ENCODE measurements at regions not wholly inside any gene's neighbourhood (a gene's known extent, or its start where the extent isn't known, plus 50 kb on each side); places are given as distances from the start of the nearest gene placed in this dataset.

DNA sequence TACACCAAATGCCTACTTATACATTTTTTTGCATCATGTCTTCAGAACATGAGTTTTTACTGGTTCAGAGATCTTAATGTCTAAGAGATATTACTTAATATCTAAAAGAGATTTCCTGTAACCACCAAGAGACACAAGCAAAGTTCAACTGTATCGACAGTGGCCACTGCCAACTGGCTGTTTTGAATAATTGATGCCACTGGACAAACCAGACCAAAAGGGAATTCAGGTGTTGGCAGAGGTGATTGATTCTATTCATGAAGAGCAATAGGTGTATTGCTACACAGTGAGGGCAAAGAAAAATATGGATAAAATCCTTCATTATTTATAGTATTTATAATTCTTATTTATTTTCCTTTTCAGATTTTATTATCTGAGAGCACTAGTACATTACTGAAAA lies 58.5 kb upstream of the ANKRD17 start:
- TF ChIP-seq, protein P1, sequence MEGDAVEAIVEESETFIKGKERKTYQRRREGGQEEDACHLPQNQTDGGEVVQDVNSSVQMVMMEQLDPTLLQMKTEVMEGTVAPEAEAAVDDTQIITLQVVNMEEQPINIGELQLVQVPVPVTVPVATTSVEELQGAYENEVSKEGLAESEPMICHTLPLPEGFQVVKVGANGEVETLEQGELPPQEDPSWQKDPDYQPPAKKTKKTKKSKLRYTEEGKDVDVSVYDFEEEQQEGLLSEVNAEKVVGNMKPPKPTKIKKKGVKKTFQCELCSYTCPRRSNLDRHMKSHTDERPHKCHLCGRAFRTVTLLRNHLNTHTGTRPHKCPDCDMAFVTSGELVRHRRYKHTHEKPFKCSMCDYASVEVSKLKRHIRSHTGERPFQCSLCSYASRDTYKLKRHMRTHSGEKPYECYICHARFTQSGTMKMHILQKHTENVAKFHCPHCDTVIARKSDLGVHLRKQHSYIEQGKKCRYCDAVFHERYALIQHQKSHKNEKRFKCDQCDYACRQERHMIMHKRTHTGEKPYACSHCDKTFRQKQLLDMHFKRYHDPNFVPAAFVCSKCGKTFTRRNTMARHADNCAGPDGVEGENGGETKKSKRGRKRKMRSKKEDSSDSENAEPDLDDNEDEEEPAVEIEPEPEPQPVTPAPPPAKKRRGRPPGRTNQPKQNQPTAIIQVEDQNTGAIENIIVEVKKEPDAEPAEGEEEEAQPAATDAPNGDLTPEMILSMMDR (IDR thresholded peaks at IDR 0.05) = no peak
- no peak for TF ChIP-seq POLR2A (IDR thresholded peaks at IDR 0.05)

Data from prostate gland (tissue), 2 donors.